ENCODE measurements at regions not wholly inside any gene's neighbourhood (a gene's known extent, or its start where the extent isn't known, plus 50 kb on each side); places are given as distances from the start of the nearest gene placed in this dataset.

DNA sequence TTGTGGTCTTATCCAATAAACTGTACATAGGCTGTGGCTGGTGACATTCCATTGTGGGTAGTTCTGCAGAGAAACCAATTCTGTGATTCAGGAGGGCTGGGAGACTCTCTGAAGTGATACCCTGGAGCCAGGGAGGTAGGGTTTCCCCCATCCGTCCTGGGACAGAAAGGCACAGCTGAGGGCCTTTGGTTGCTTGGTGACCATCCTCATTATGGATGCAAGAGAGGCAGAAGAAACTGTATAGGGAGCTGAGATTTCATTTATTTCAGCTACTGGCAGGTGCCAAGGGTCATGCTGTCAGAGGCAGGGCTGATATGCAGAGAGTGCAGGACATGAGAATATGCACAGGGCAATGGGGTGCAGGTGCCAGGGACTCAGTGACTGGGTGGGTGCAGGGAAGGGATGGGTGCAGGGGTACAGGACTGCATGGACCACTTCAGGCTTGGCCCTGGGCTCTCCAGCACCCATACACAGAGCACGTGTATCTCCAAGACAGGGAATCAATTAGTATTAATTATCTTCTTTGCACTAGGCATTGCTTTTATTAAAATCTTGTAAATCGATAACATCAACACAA, 236.5 kb downstream of the ICE1 start:
- no peak for FAIRE-seq
- Histone ChIP-seq H3K79me2 (ENCODE audit: control insufficient read depth, insufficient read depth, low read length) (no peaks in the 10 kb centered on the region), H3K9me3 (ENCODE audit: control insufficient read depth, low read depth, low read length) (no peaks in the 10 kb centered on the region), H3K4me3 (ENCODE audit: control insufficient read depth in 2 of 3, extremely low read depth in 1 of 3, insufficient read depth in 2 of 3, low read depth in 1 of 3, low read length in 3 of 3) (no peak overlapping the region), H4K20me1 (ENCODE audit: control insufficient read depth, extremely low read depth, insufficient read depth, low read length) (no peaks in the 10 kb centered on the region), H3K9ac (ENCODE audit: control insufficient read depth, extremely low read depth, insufficient read depth, low read length) (no peak overlapping the region), H3K36me3 (ENCODE audit: control insufficient read depth in 2 of 2, extremely low read depth in 1 of 2, insufficient read depth in 2 of 2, low read length in 2 of 2) (no peaks in the 10 kb centered on the region), H3K4me2 (ENCODE audit: control insufficient read depth, extremely low read depth, insufficient read depth, low read depth, low read length) (no peak overlapping the region), H3K9me1 (ENCODE audit: control insufficient read depth, extremely low read depth, insufficient read depth, low read length) (no peaks in the 10 kb centered on the region), H3K27me3 (ENCODE audit: control insufficient read depth, extremely low read depth, insufficient read depth, low read length) (no peaks in the 10 kb centered on the region), H3K27ac (ENCODE audit: control insufficient read depth, insufficient read depth, low read length) (no peak overlapping the region), H3K4me1 (ENCODE audit: control insufficient read depth, extremely low read depth, insufficient read depth, low read length) (no peaks in the 10 kb centered on the region), H2AFZ (ENCODE audit: control insufficient read depth, low read length) (no peak overlapping the region)
- dilution Hi-C loops (cut with MboI; ENCODE audit: extremely low pct_ligation_motif_present, low sequenced_read_pairs) = no loop called here
- no peak for TF ChIP-seq EZH2 (IDR thresholded peaks at IDR 0.05; ENCODE audit: low read length)
- TF ChIP-seq, protein P1, sequence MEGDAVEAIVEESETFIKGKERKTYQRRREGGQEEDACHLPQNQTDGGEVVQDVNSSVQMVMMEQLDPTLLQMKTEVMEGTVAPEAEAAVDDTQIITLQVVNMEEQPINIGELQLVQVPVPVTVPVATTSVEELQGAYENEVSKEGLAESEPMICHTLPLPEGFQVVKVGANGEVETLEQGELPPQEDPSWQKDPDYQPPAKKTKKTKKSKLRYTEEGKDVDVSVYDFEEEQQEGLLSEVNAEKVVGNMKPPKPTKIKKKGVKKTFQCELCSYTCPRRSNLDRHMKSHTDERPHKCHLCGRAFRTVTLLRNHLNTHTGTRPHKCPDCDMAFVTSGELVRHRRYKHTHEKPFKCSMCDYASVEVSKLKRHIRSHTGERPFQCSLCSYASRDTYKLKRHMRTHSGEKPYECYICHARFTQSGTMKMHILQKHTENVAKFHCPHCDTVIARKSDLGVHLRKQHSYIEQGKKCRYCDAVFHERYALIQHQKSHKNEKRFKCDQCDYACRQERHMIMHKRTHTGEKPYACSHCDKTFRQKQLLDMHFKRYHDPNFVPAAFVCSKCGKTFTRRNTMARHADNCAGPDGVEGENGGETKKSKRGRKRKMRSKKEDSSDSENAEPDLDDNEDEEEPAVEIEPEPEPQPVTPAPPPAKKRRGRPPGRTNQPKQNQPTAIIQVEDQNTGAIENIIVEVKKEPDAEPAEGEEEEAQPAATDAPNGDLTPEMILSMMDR (optimal IDR thresholded peaks at IDR 0.05 in 1 of 3, IDR thresholded peaks at IDR 0.05 in 1 of 3, conservative IDR thresholded peaks at IDR 0.05 in 1 of 3; ENCODE audit: extremely low read depth in 1 of 3, insufficient read depth in 2 of 3, low read length in 3 of 3) = no peak
- DNase-seq (ENCODE audit: low read depth, low spot score) = no peak

DNA sequence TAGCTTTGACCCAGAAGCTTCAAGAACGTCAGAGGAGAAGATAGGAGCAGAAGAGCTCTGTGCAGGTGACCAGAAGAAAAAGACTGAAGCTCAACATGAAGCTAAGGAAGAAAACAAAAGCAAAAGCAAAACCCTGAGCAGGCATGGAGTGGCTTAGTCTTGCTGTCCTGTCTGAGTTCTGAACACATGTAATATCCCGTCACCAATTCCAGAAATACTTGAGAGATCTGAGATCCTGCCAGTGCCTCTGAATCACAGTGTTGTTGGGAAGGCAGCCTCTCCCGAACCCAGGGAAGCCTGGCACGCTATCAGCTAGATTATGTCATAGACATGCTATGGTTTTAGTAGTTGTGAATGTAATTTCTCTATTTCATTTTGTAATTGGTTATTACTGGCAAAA, 235.7 kb downstream of the ICE1 start:
- H3K9me3 ChIP-seq (ENCODE audit: control insufficient read depth, low read depth, low read length) = no peaks in the 10 kb centered on the region
- no peaks in the 10 kb centered on the region for H3K4me1 ChIP-seq (ENCODE audit: control insufficient read depth, extremely low read depth, insufficient read depth, low read length)
- no peak overlapping the region for H3K4me3 ChIP-seq (ENCODE audit: control insufficient read depth in 2 of 3, extremely low read depth in 1 of 3, insufficient read depth in 2 of 3, low read depth in 1 of 3, low read length in 3 of 3)
- DNase-seq (ENCODE audit: low read depth, low spot score) (no peak), FAIRE-seq (no peak)
- no peak overlapping the region for H3K9ac ChIP-seq (ENCODE audit: control insufficient read depth, extremely low read depth, insufficient read depth, low read length)
- H3K36me3 ChIP-seq (ENCODE audit: control insufficient read depth in 2 of 2, extremely low read depth in 1 of 2, insufficient read depth in 2 of 2, low read length in 2 of 2) = no peaks in the 10 kb centered on the region
- H3K4me2 ChIP-seq (ENCODE audit: control insufficient read depth, extremely low read depth, insufficient read depth, low read depth, low read length) = no peak overlapping the region
- H3K79me2 ChIP-seq (ENCODE audit: control insufficient read depth, insufficient read depth, low read length) = no peaks in the 10 kb centered on the region
- H2AFZ ChIP-seq (ENCODE audit: control insufficient read depth, low read length) = no peak overlapping the region
- dilution Hi-C loops (cut with MboI; ENCODE audit: extremely low pct_ligation_motif_present, low sequenced_read_pairs) = no loop called here
- H3K27me3 ChIP-seq (ENCODE audit: control insufficient read depth, extremely low read depth, insufficient read depth, low read length) = no peaks in the 10 kb centered on the region
- no peaks in the 10 kb centered on the region for H3K9me1 ChIP-seq (ENCODE audit: control insufficient read depth, extremely low read depth, insufficient read depth, low read length)
- H3K27ac ChIP-seq (ENCODE audit: control insufficient read depth, insufficient read depth, low read length) = no peak overlapping the region
- no peaks in the 10 kb centered on the region for H4K20me1 ChIP-seq (ENCODE audit: control insufficient read depth, extremely low read depth, insufficient read depth, low read length)
- TF ChIP-seq EZH2 (IDR thresholded peaks at IDR 0.05; ENCODE audit: low read length) = no peak
- TF ChIP-seq, protein P1 (optimal IDR thresholded peaks at IDR 0.05 in 1 of 3, IDR thresholded peaks at IDR 0.05 in 1 of 3, conservative IDR thresholded peaks at IDR 0.05 in 1 of 3; ENCODE audit: extremely low read depth in 1 of 3, insufficient read depth in 2 of 3, low read length in 3 of 3) = no peak

All from keratinocyte (primary cell).